SH-SY5Y (cell line): ENCODE measurements at regions not wholly inside any gene's neighbourhood (a gene's known extent, or its start where the extent isn't known, plus 50 kb on each side); places are given as distances from the start of the nearest gene placed in this dataset.

Experiments
- GATA2 ChIP-seq: IDR thresholded peaks from 2 replicates; pipeline ENCODE4 v1.6.1; 2011; ENCODE audit warnings: mild to moderate bottlenecking, low read depth, low read length
- GATA3 ChIP-seq: IDR thresholded peaks from 2 replicates; pipeline ENCODE4 v1.6.1; 2011; ENCODE audit warnings: low read depth, mild to moderate bottlenecking, low read length, moderate library complexity

GRCh38 chr16:64307431-64307830, 814.4 kb downstream of the CDH11 start:
- TF ChIP-seq GATA2, result no peak
- TF ChIP-seq GATA3, result no peak
